Testis (tissue), 2 donors: ENCODE measurements at regions not wholly inside any gene's neighbourhood (a gene's known extent, or its start where the extent isn't known, plus 50 kb on each side); places are given as distances from the start of the nearest gene placed in this dataset.

Source experiments
- DNase-seq: peaks from one replicate; pipeline ENCODE4 v3.0.0-alpha.2; 2019
- H3K27ac ChIP-seq, 2 donors: fragments of 200-600 bp; sonication (generic); one replicate each; pipeline ENCODE4 v1.5.1; 2019
- H3K27me3 ChIP-seq: fragments of 200-600 bp; sonication (generic); one replicate; pipeline ENCODE4 v1.5.1; 2019
- H3K36me3 ChIP-seq: fragments of 200-600 bp; sonication (generic); one replicate; pipeline ENCODE4 v1.5.1; 2017; ENCODE audit warnings: low read depth; ENCODE audit errors: missing control alignments
- H3K4me1 ChIP-seq: fragments of 200-600 bp; sonication (generic); one replicate; pipeline ENCODE4 v1.5.1; 2019
- H3K4me3 ChIP-seq, 2 donors: fragments of 200-600 bp; sonication (generic); one replicate each; pipeline ENCODE4 v1.5.1; 2017 to 2019
- H3K9me3 ChIP-seq: fragments of 200-600 bp; sonication (generic); one replicate; pipeline ENCODE4 v1.5.1; 2017
- CTCF ChIP-seq, 3 experiments: fragments of 450-650 bp in 2 of 3; fragments of 200-600 bp in 1 of 3; sonication (generic) in 1 of 3; IDR thresholded peaks; one replicate each; pipeline ENCODE4 v1.5.1; 2016 to 2019; ENCODE audit warnings: antibody characterized with exemption in 3 of 3, mild to moderate bottlenecking in 2 of 3, moderate library complexity in 1 of 3
- POLR2A ChIP-seq: fragments of 450-650 bp; IDR thresholded peaks from one replicate; pipeline ENCODE4 v1.6.1; 2017; ENCODE audit warnings: antibody characterized with exemption, mild to moderate bottlenecking, moderate library complexity
- WGBS, 2 donors: methylation state at CpG; one replicate each; pipeline ENCODE4 v1.1.5; 2018; 5-methylcytosine and 5-hydroxymethylcytosine counted together
- intact Hi-C: fragments of 100-400 bp; cut with DNase I; formaldehyde crosslinking; loops from one replicate; pipeline ENCODE4 v1.15.1; 2023; ENCODE audit warnings: low total_unique reads

- no peak for DNase-seq
Observed at GRCh38 chr15:94736236-94736635, 504.9 kb downstream of the MCTP2 start.

GRCh38 chr15:94739639-94740038 lies 508.3 kb downstream of the MCTP2 start:
- Histone ChIP-seq H3K4me3 (no peak overlapping the region), H3K27ac (no peak overlapping the region), H3K27me3 (no peaks in the 10 kb centered on the region), H3K36me3 (no peaks in the 10 kb centered on the region), H3K9me3 (no peaks in the 10 kb centered on the region), H3K4me1 (no peaks in the 10 kb centered on the region)
- 81% methylated on average over 3 of the region's 3 CpGs for WGBS, 2 donors
- no peak for TF ChIP-seq CTCF (IDR thresholded peaks at IDR 0.05)
- TF ChIP-seq POLR2A, result no peak
- no peak for DNase-seq
- intact Hi-C loops, result no loop called here

More at GRCh38 chr15:94736236-94736635, 504.9 kb downstream of the MCTP2 start:
- Histone ChIP-seq H3K27me3 (no peaks in the 10 kb centered on the region), H3K36me3 (no peaks in the 10 kb centered on the region), H3K4me3 (no peak overlapping the region), H3K4me1 (no peaks in the 10 kb centered on the region), H3K9me3 (no peaks in the 10 kb centered on the region), H3K27ac (no peak overlapping the region)
- intact Hi-C loops, result no loop called here
- TF ChIP-seq CTCF (IDR thresholded peaks at IDR 0.05) (no peak), POLR2A (no peak)

GRCh38 chr15:94740469-94740868 lies 509.1 kb downstream of the MCTP2 start:
- no peak for DNase-seq
- WGBS, 2 donors, result 89 to 96% methylated on average over 2 of the region's 2 CpGs
- TF ChIP-seq POLR2A (no peak), CTCF (IDR thresholded peaks at IDR 0.05) (no peak)
- no peak overlapping the region for H3K27ac ChIP-seq
- H3K4me3 ChIP-seq, result no peak overlapping the region
- no peaks in the 10 kb centered on the region for H3K36me3 ChIP-seq
- H3K9me3 ChIP-seq, result no peaks in the 10 kb centered on the region
- no peaks in the 10 kb centered on the region for H3K27me3 ChIP-seq
- intact Hi-C loops, result no loop called here
- H3K4me1 ChIP-seq, result no peaks in the 10 kb centered on the region

- intact Hi-C loops, result no loop called here
- H3K27ac ChIP-seq, result no peak overlapping the region
- H3K36me3 ChIP-seq, result no peaks in the 10 kb centered on the region
- H3K4me3 ChIP-seq, result no peak overlapping the region
- no peaks in the 10 kb centered on the region for H3K27me3 ChIP-seq
- DNase-seq, result no peak
- no peak for TF ChIP-seq POLR2A
- no peak for TF ChIP-seq CTCF (IDR thresholded peaks at IDR 0.05)
- 51 to 53% methylated on average over 11 of the region's 11 CpGs for WGBS, 2 donors
- no peaks in the 10 kb centered on the region for H3K9me3 ChIP-seq
- no peaks in the 10 kb centered on the region for H3K4me1 ChIP-seq
Observed at GRCh38 chr15:94743668-94744067, 512.3 kb downstream of the MCTP2 start.

- H3K36me3 ChIP-seq, result no peaks in the 10 kb centered on the region
- no peaks in the 10 kb centered on the region for H3K9me3 ChIP-seq
- no peak overlapping the region for H3K4me3 ChIP-seq
- DNase-seq, result no peak
- H3K27ac ChIP-seq, result no peak overlapping the region
- H3K27me3 ChIP-seq, result no peaks in the 10 kb centered on the region
- no peak for TF ChIP-seq POLR2A
- no peak for TF ChIP-seq CTCF (IDR thresholded peaks at IDR 0.05)
- H3K4me1 ChIP-seq, result no peaks in the 10 kb centered on the region
- intact Hi-C loops, result no loop called here
- 79 to 83% methylated on average over 5 of the region's 5 CpGs for WGBS, 2 donors
Observed at GRCh38 chr15:94744080-94744793, 512.9 kb downstream of the MCTP2 start.
